Gastrocnemius medialis (tissue), 4 donors: ENCODE measurements at regions not wholly inside any gene's neighbourhood (a gene's known extent, or its start where the extent isn't known, plus 50 kb on each side); places are given as distances from the start of the nearest gene placed in this dataset.

Experiments
- CTCF ChIP-seq, 5 experiments: fragments of 450-650 bp in 3 of 5; fragments of 200-600 bp in 2 of 5; sonication (generic) in 2 of 5; IDR thresholded peaks in 4 of 5; conservative IDR thresholded peaks in 1 of 5; 1 replicate in 4 of 5; 2 replicates in 1 of 5; pipeline ENCODE4 v1.5.1; 2016 to 2019; ENCODE audit warnings: antibody characterized with exemption in 5 of 5, mild to moderate bottlenecking in 3 of 5, moderate library complexity in 3 of 5
- POLR2A ChIP-seq, 2 donors: fragments of 450-650 bp; IDR thresholded peaks; one replicate each; pipeline ENCODE4 v1.6.1; 2017; ENCODE audit warnings: antibody characterized with exemption in 2 of 2, mild to moderate bottlenecking in 2 of 2, moderate library complexity in 2 of 2

- no peak for TF ChIP-seq CTCF (IDR thresholded peaks at IDR 0.05 in 4 of 5, conservative IDR thresholded peaks at IDR 0.05 in 1 of 5)
- no peak for TF ChIP-seq POLR2A (IDR thresholded peaks at IDR 0.05)
Measured at GRCh38 chr9:88824711-88825110, 166.6 kb upstream of the S1PR3 start.
